ENCODE measurements at regions not wholly inside any gene's neighbourhood (a gene's known extent, or its start where the extent isn't known, plus 50 kb on each side); places are given as distances from the start of the nearest gene placed in this dataset.

DNA sequence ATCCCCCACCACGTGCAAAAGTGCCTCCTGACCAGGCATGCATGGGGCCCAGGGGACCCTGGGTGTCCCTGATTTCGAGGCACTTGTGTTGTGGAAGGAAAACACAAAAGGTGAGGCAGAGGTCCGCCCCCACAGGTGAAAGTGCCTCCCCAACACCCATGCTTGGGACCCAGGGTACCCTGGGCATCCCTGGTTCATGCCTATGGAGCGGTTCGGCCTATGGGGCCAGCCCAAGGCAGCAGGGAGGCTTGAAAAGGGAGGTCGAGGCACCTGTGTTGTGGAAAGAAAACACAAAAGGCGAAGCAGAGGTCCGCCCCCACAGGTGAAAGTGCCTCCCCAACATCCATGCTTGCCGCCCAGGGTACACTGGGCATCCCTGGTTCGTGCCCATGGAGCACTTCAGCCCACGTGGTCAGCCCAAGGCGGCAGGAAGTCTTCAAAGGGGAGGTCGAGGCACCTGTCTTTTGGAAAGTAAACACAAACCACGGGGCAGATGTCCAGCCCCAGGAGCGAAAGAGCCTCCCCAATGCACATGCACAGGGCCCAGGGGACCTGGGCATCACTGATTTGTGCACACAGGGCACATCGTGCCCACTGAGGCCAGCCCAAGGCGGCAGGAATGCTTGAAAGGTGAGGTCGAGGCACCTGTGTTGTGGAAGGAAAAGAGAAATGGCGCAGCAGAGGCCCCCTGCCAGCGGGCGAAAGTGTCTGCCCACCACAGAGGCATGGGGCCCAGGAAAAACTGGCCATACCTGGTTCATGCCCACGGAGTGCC lies 375.5 kb downstream of the ALG10 start:
- in situ Hi-C loops (cut with MboI; ENCODE audit: low pct_ligation_motif_present in 1 of 4, low pct_unique_long_range_greater_than_20kb in 1 of 4, low sequenced_read_pairs in 3 of 4) = loop anchor here in 1 of 4 donors (25.0 kb wide), 1 partner anchor 110 kb away; no protein-coding TSS in a partner anchor
- WGBS, 2 donors (ENCODE audit: low coverage in 1 of 2) = 72% methylated on average over 22 of the region's 22 CpGs; no CpG with 5 or more reads in 1 of the 2 donors
- no peak overlapping the region for H3K27ac ChIP-seq
- DNase-seq = peak; percentile 4
- intact Hi-C loops (cut with DNase I; ENCODE audit: low total_unique reads) = no loop called here
- peaks cover 9 to 34% of the 10 kb centered on the region in 2 donors for H3K9me3 ChIP-seq
- TF ChIP-seq POLR2AphosphoS5 (IDR thresholded peaks at IDR 0.05) (no peak), CTCF (IDR thresholded peaks at IDR 0.05) (no peak), EP300 (IDR thresholded peaks at IDR 0.05; ENCODE audit: low read depth) (no peak), POLR2A (IDR thresholded peaks at IDR 0.05) (no peak)
- no peaks in the 10 kb centered on the region for H3K4me1 ChIP-seq
- no peaks in the 10 kb centered on the region for H3K36me3 ChIP-seq
- H3K27me3 ChIP-seq = no peaks in the 10 kb centered on the region
- no peak overlapping the region for H3K4me3 ChIP-seq

GRCh38 chr12:34398366-34398705 lies 376.0 kb downstream of the ALG10 start:
- Histone ChIP-seq H3K9me3 (peaks cover 9 to 32% of the 10 kb centered on the region in 2 donors), H3K27me3 (no peaks in the 10 kb centered on the region), H3K36me3 (no peaks in the 10 kb centered on the region), H3K4me3 (no peak overlapping the region), H3K4me1 (no peaks in the 10 kb centered on the region), H3K27ac (no peak overlapping the region)
- intact Hi-C loops (cut with DNase I; ENCODE audit: low total_unique reads) = no loop called here
- TF ChIP-seq POLR2A (IDR thresholded peaks at IDR 0.05) (no peak), POLR2AphosphoS5 (IDR thresholded peaks at IDR 0.05) (no peak), CTCF (IDR thresholded peaks at IDR 0.05) (no peak), EP300 (IDR thresholded peaks at IDR 0.05; ENCODE audit: low read depth) (no peak)
- peak; percentile 2 for DNase-seq
- WGBS, 2 donors (ENCODE audit: low coverage in 1 of 2) = 66% methylated on average over 16 of the region's 16 CpGs; no CpG with 5 or more reads in 1 of the 2 donors
- in situ Hi-C loops (cut with MboI; ENCODE audit: low pct_ligation_motif_present in 1 of 4, low pct_unique_long_range_greater_than_20kb in 1 of 4, low sequenced_read_pairs in 3 of 4) = loop anchor here in 1 of 4 donors (25.0 kb wide), 1 partner anchor 111 kb away; no protein-coding TSS in a partner anchor

GRCh38 chr12:34398706-34399630 lies 376.7 kb downstream of the ALG10 start:
- WGBS, 2 donors (ENCODE audit: low coverage in 1 of 2) = 72 to 100% methylated on average over 1 to 38 of the region's 38 CpGs
- intact Hi-C loops (cut with DNase I; ENCODE audit: low total_unique reads) = no loop called here
- TF ChIP-seq EP300 (IDR thresholded peaks at IDR 0.05; ENCODE audit: low read depth) = no peak
- TF ChIP-seq POLR2A (IDR thresholded peaks at IDR 0.05) = no peak
- no peak for TF ChIP-seq CTCF (IDR thresholded peaks at IDR 0.05)
- no peak for TF ChIP-seq POLR2AphosphoS5 (IDR thresholded peaks at IDR 0.05)
- H3K4me1 ChIP-seq = no peaks in the 10 kb centered on the region
- H3K27ac ChIP-seq = no peak overlapping the region
- DNase-seq = peak; percentile 1
- no peak overlapping the region for H3K4me3 ChIP-seq
- in situ Hi-C loops (cut with MboI; ENCODE audit: low pct_ligation_motif_present in 1 of 4, low pct_unique_long_range_greater_than_20kb in 1 of 4, low sequenced_read_pairs in 3 of 4) = loop anchor here in 1 of 4 donors (25.0 kb wide), 1 partner anchor 112 kb away; no protein-coding TSS in a partner anchor
- no peaks in the 10 kb centered on the region for H3K36me3 ChIP-seq
- no peaks in the 10 kb centered on the region for H3K27me3 ChIP-seq
- H3K9me3 ChIP-seq = peaks cover 9 to 28% of the 10 kb centered on the region in 2 donors
